ENCODE measurements at regions not wholly inside any gene's neighbourhood (a gene's known extent, or its start where the extent isn't known, plus 50 kb on each side); places are given as distances from the start of the nearest gene placed in this dataset.

- TF ChIP-seq, protein P1, sequence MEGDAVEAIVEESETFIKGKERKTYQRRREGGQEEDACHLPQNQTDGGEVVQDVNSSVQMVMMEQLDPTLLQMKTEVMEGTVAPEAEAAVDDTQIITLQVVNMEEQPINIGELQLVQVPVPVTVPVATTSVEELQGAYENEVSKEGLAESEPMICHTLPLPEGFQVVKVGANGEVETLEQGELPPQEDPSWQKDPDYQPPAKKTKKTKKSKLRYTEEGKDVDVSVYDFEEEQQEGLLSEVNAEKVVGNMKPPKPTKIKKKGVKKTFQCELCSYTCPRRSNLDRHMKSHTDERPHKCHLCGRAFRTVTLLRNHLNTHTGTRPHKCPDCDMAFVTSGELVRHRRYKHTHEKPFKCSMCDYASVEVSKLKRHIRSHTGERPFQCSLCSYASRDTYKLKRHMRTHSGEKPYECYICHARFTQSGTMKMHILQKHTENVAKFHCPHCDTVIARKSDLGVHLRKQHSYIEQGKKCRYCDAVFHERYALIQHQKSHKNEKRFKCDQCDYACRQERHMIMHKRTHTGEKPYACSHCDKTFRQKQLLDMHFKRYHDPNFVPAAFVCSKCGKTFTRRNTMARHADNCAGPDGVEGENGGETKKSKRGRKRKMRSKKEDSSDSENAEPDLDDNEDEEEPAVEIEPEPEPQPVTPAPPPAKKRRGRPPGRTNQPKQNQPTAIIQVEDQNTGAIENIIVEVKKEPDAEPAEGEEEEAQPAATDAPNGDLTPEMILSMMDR (IDR thresholded peaks at IDR 0.05; ENCODE audit: control insufficient read depth, extremely low read depth, insufficient read depth): no peak
- H3K4me3 ChIP-seq (ENCODE audit: low read depth, low read length): no peak overlapping the region
- peak; percentile 64 for DNase-seq (ENCODE audit: low read depth)
Measured at GRCh38 chr10:3702569-3702968, 82.4 kb downstream of the KLF6 start.

DNA sequence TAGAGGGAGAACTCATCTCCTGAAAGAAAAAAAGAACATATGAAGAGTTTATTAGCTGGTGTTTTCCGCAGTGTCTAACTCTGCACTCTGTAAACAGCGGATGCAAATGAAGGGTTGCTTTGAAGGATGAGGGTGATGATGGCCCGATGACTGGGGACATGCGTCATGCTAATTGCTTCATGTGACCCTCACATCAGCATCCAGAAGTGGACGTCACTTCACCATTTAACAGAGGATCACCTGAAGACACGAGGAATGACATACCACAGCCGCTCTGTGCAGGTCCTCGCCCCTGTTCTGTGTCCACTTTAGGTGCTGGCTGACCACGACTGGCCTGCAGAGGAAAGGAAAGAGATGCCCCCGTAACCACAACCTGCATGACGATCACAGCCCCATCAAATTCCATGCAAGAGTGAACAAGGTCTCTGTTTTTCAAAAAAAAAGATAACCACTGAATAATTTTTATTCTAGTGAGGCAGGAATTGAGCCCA is 82.9 kb downstream of the KLF6 start:
- no peak overlapping the region for H3K4me3 ChIP-seq (ENCODE audit: low read depth, low read length)
- TF ChIP-seq, protein P1 (IDR thresholded peaks at IDR 0.05; ENCODE audit: control insufficient read depth, extremely low read depth, insufficient read depth): no peak
- DNase-seq (ENCODE audit: low read depth): no peak

DNA sequence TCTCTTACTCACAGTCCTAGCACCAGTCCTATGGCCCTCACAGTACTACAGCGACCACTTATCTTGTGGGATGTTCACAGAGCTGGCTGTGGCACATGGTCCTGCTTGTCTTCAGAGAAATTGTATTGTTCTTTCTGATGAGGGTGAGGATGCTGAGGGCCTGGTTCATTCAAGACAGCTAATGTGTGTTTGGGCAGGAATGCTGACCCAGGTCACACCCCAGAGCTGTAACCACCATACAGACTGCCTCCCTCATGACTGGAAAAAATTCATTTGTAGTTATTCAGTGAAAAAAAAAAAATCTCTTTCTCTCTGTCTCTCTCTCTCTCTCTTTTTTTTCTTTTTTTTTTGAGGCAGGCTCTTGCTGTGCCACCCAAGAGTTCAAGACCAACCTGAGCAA is 83.5 kb downstream of the KLF6 start:
- H3K4me3 ChIP-seq (ENCODE audit: low read depth, low read length): no peak overlapping the region
- TF ChIP-seq, protein P1 (IDR thresholded peaks at IDR 0.05; ENCODE audit: control insufficient read depth, extremely low read depth, insufficient read depth): no peak
- no peak for DNase-seq (ENCODE audit: low read depth)

DNA sequence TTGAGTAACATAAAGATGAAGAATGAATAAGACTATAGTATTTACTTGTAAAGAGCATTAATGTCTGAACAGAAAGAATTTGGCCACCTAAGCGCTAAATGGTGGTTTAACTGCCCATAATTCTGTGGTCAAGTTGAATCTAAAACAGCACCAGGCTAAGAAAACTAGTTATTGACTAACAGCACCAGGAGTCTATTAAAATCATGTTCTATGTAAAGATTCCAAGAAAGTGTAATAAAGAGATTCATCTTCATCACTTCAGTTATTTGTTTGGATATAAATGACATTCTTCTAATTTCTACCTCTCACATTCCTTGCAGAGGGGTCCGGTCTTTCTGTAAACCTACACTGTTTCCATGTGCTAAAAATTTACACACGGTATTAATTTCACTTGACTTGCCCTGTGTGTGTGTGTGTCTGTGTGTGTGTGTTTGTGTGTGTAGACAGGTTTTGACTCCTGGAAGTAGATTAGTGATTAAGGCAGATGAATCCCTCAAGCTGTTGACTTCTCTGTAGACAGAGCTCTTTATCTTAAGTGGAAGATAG is 84.4 kb downstream of the KLF6 start:
- DNase-seq (ENCODE audit: low read depth): no peak
- TF ChIP-seq, protein P1 (IDR thresholded peaks at IDR 0.05; ENCODE audit: control insufficient read depth, extremely low read depth, insufficient read depth): no peak
- no peak overlapping the region for H3K4me3 ChIP-seq (ENCODE audit: low read depth, low read length)

DNA sequence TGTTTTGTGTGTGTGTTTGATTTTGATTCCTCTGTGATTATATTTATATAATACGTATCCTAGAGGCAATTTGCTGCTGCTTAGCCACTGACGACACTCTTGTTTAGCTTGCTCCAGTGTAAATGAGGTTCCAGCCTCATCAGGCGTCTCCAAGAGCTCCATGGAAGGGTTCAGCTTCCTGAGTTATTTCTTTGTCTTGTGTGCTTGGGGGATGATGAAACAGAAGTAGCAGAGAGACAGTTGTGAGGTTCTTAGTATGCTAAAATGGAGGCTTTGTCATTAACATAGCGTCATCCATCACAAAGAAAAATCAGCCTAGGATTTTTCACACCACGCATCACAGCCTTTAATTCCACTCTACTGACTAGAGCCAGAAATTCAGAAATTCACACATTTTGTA is 85.1 kb downstream of the KLF6 start:
- H3K4me3 ChIP-seq (ENCODE audit: low read depth, low read length): no peak overlapping the region
- DNase-seq (ENCODE audit: low read depth): no peak
- TF ChIP-seq, protein P1 (IDR thresholded peaks at IDR 0.05; ENCODE audit: control insufficient read depth, extremely low read depth, insufficient read depth): no peak

GRCh38 chr10:3698312-3698711 is 86.7 kb downstream of the KLF6 start:
- no peak for DNase-seq (ENCODE audit: low read depth)
- no peak overlapping the region for H3K4me3 ChIP-seq (ENCODE audit: low read depth, low read length)
- TF ChIP-seq, protein P1 (IDR thresholded peaks at IDR 0.05; ENCODE audit: control insufficient read depth, extremely low read depth, insufficient read depth): no peak

DNA sequence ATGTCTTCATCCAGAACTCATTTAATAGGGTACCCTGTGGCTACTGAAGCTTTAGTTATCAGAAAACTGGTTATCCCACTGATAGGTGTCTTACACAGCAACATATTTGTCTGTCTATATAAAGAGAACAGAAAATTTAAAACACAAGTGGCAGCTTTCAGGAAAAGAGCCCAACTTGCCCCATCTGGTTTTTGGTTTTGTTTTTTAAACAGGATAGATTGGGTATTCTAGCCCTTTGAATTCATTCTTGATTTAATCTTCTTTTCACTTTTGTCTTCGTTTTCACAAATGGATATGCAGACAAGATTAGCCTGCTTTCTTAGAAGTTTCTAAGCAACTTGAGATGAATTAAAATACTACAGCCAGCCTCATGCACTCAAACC is 91.3 kb downstream of the KLF6 start:
- DNase-seq (ENCODE audit: low read depth): no peak
- TF ChIP-seq, protein P1 (IDR thresholded peaks at IDR 0.05; ENCODE audit: control insufficient read depth, extremely low read depth, insufficient read depth): no peak
- H3K4me3 ChIP-seq (ENCODE audit: low read depth, low read length): no peak overlapping the region

Data from LNCaP clone FGC (cell line).